Germinal center (tissue), 1 donor: ENCODE measurements at regions not wholly inside any gene's neighbourhood (a gene's known extent, or its start where the extent isn't known, plus 50 kb on each side); places are given as distances from the start of the nearest gene placed in this dataset.

Experiments used
- DNase-seq: peaks from one replicate; pipeline ENCODE4 v3.0.0; 2012; ENCODE audit warnings: mixed read lengths, low spot score

DNA sequence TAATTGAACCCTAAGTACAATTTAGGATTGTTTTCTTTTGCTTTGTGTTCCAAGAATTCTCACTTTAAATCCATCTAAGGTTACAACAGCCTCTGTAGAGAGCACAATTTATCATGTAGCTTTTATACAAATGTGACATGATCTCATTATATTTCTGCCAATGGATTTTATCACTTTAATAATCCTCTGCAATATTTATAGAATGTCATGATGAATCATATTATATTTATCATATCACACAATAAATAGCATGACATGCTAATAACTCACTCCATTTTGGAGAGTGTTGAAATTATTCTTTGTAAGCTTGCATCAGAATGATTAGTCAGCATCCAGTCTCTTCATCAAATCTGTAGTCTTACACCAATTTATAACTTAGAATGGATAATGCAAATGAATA is 280.6 kb upstream of the ZNF717 start:
- no peak for DNase-seq

- DNase-seq: no peak
Measured at GRCh38 chr3:76078101-76078500, 292.8 kb upstream of the ZNF717 start.

GRCh38 chr3:76083992-76084391 is 298.6 kb upstream of the ZNF717 start:
- DNase-seq: no peak

DNA sequence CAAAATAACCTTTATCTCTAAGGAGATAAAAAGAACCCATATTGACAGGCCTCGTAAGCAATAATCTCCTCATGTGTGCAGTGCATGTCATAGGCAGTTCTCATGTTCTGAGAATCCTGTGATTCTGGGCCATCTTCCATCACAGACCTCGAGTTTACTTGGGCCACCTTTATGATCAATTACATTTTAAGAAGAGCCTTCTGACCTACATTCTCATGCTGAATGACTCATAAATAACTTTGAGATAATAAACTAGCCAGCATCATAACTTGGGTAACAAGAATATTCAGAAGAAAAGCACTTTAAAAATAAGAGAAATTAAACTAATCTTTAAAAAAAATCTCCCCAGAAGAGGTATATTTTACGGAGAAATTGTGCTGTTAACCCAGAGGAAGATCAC is 310.7 kb upstream of the ZNF717 start:
- no peak for DNase-seq

DNA sequence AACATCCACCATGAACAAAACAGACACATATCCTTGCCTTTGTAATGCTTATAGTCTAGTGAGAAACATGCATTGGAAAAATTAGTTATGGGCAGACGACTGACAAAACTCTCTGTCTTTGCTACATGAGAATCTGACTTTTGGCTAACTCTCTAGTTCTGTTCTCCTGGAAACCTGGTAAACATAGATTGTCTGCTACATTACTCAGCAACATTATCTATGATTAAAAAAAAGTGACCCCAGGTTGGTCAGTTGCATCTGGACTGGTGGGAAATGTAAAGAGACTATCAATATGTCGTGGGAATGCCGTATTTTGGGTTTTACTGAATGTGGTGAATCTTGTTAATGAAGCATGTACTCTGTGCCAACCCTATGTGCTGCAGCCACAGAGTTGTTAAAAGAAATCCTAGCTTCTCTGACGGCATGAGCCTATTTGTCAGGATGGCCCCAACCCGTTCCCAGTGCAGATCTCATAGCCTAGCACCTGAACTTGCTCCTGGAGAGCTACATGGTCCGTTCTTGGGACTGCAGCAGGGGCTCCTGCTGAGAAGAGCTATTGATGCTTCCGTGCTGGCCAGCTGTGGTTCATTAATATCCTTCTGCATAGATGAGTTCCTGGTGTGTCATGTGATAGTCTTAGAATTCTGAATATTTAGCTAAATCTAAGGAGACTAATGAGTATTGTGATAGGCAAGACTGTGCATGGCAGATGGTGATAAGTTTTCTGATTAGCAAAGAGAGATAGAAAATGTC is 311.7 kb upstream of the ZNF717 start:
- DNase-seq: no peak

DNA sequence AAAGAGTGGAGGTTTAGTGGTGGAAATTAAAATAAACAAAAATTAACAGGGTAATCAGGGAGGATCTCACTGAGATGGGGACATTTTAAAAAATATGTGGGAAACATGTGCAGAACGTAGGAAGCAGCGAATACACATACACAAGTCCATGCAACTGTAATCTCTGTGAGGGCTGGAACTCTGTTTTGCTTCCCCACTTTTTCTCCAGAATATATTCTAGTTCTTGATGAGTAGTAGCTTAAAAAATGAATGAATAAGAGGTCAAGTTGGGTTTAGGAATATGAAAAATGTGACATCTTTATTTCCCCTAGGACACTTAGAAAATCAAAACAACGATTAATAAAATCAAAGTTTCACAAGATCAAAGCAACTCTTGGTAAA is 312.2 kb upstream of the ZNF717 start:
- DNase-seq: no peak

GRCh38 chr3:76099956-76100355 is 314.6 kb upstream of the ZNF717 start:
- no peak for DNase-seq

GRCh38 chr3:76107935-76108570 is 322.7 kb upstream of the ZNF717 start:
- DNase-seq: peak; percentile 2

DNA sequence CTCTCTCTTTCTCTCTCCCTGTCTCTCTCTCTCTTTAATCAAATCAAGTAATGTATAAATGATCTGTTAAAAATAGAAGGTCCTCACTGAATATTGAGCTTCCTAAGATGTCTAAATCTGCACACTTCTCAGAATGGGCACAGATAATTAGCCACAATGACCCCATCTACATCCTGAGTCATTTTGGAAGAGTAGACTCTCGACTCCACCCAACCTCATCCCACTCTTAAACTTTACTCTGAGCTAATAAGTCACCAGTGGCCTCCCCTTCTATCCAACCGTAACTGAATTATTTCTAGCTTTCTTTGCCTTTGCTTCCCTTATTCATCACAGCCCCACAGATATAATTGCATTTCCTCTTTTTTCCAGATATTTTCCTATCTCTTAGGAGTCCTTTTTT is 326.5 kb upstream of the ZNF717 start:
- DNase-seq: no peak

DNA sequence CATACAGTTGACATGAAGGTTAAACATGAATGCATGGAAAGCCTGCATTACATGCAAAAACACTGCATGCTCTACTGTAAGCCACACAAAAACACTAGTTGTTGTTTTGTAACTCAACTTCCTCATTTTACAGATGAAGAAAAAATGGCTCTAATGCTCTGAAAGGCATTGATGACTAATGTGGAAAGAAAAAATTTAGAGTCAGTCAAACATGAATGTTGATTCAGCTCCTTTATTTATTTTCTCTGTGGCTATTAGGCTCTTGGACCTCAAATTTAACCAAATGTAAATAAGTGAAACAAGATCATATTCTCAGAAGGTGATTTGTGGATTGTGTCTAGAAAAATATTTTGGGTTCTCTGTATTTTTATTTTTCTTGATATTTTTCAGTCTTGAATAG is 336.7 kb upstream of the ZNF717 start:
- no peak for DNase-seq

GRCh38 chr3:76129441-76129840 is 344.1 kb upstream of the ZNF717 start:
- DNase-seq: no peak

- no peak for DNase-seq
Measured at GRCh38 chr3:76131396-76132153, 346.2 kb upstream of the ZNF717 start.

- DNase-seq: no peak
Measured at GRCh38 chr3:76132154-76132470, 346.8 kb upstream of the ZNF717 start.

DNA sequence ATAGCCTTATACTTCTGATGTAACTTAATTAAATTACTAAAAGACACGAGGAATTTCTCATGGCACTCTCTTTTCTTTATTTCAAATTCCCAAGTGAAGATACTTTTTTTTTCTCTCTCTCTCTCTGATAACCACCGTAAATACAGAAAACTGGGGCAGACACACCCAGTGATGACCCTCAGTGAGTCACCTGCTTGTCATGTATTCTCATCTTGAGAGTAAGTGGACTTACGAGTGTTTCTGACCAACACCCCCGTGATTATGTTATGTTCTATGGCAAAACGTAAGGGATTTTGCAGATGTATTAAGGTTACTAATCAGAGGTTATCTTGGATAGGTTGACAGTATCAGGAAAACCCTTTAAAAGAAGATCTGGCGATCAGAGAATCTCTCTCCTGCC is 348.8 kb upstream of the ZNF717 start:
- DNase-seq: no peak

DNA sequence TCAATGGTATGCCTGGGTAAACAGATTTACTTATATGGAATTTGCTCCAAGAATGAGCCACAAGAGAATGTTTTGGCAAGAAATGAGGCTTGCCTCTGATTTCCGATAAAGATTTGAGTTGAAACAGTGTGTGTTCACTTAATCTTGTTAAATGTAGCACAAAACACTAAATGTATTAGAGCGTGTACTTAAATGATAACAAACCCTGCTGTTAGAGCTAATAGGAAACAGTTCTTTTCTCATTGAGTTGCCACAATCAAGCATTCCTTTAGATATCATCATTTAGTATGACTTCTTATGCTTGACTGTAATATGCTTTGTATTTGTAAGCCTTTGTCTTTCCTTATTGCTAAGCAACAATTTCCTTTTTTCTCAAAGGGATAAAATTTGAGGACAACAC is 353.6 kb upstream of the ZNF717 start:
- no peak for DNase-seq

DNA sequence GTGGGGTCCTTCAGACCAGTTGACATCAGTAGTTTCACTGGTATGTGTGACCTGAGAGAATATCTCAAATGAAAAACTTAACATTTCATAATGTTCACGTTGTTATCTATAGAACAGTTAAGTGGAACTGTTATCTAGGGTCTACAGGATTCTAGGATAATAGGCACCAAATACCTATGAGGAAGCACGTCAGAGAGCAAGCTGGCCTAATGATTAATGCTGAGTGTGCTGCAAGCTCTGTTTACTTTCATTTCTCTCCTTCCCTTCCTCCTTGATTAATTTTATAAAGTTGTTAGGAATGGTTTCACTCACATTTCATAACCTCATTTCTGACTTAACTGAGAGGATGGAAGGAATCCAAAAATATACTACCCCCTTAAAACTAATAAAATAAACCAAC is 362.5 kb upstream of the ZNF717 start:
- no peak for DNase-seq

DNA sequence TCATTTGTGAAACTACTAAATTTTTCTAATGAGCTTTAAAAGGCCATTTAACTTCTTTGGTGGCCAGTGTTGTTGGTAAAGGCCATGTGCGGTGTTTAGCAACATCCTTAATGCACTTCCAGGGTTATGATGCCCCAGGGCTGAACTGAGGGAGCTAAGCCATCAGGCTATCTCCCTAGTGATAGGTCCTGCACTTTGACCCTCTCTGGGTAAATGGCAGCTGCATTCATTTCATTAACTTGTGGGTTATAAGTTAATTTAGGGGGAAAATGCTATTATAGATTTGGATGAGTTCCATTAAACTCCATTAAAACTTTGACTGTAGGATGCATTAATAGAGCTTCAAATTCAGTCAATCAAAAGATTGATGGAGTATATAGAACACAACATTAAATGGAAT is 366.7 kb upstream of the ZNF717 start:
- no peak for DNase-seq

DNA sequence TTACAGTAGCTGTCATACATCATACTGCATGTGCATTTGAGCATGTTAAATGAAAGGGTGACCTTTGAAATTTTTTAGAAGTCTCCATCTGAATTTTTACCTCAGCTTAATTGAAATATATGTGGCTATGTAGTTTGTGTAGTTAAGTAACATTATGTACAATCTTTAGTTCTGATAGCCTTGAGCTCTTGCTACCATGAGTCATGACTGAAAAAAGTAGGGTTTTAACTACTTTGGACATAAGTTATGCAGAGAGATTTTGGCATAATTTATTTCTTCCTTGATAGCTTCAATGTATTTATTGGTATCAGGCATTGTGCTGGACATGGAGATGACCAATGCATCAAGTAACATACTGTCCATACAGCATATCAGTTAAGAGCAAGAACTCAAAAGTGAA is 376.5 kb upstream of the ZNF717 start:
- DNase-seq: no peak

DNA sequence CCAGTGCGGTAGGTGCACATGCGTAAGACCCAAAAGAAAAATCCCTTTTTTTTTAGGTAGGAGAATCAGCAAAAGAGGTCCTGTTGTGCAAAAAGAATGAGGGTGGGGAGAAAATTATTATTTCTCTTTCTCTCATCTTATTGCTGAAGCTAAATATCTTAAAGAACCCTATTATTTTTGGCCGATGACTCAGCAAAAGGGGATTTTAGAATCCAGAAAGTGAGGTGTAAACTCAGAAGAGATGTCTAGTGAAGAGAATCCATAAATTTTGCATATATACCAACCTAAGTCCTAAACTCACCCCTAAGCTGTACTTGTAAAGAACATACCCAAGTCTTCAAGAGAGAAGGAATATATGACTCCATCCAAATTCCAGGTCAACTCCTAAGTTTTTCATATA is 386.3 kb upstream of the ZNF717 start:
- DNase-seq: no peak

DNA sequence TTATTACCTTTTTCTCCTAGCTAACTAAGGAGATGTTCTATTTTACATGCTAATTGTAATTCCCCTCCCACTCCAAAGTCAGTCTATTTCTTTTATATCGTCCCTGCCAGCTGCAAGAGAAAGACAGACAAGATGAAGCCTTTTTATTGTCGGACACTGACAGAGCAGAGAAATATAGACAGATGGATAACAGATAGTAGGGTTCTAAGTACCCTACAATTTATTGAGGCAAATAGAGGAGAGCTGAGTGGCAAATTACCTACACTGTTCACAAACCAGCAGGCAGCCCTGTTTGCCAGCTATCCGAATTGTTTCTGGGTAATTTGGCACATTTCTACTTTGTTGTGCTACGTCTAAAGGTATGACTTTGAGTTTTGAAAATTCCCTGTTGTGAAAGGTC is 392.3 kb upstream of the ZNF717 start:
- DNase-seq: no peak

- no peak for DNase-seq
Measured at GRCh38 chr3:76178412-76178811, 393.1 kb upstream of the ZNF717 start.

DNA sequence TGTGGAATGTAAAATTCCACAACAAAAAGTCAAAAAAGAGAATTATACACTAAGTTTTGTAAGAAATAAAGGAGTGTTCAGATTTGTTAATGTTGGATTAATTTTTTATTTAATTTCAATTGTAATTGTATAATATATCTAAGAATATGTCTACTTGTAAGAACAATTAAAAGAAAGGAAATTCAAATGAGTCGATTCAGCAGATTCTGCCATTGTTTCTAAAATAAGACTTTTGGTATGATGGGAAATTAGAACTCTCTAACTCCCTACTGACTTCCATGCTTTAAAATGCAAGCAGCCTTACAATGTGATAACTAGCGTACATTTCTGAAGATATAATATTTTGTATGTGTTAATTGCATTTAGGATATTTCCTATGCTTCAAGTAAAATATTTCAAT is 395.9 kb upstream of the ZNF717 start:
- DNase-seq: no peak

- no peak for DNase-seq
Measured at GRCh38 chr3:76198086-76198485, 412.7 kb upstream of the ZNF717 start.

GRCh38 chr3:76199382-76199781 is 414.0 kb upstream of the ZNF717 start:
- DNase-seq: no peak
